ENCODE measurements at regions not wholly inside any gene's neighbourhood (a gene's known extent, or its start where the extent isn't known, plus 50 kb on each side); places are given as distances from the start of the nearest gene placed in this dataset.

- Histone ChIP-seq H4K5ac (ENCODE audit: insufficient read length, low read depth, low read length) (no peak overlapping the region), H2BK15ac (ENCODE audit: low read depth, low read length) (no peak overlapping the region), H3K23me2 (ENCODE audit: insufficient read length, low read depth, low read length, poor library complexity, severe bottlenecking) (no peaks in the 10 kb centered on the region), H2BK5ac (ENCODE audit: insufficient read length, low read length) (no peak overlapping the region), H3K27me3 (ENCODE audit: insufficient read depth, low read length) (no peaks in the 10 kb centered on the region), H4K20me1 (ENCODE audit: control insufficient read depth, insufficient read depth, insufficient read length) (no peaks in the 10 kb centered on the region), H2BK120ac (ENCODE audit: low read depth, low read length, poor library complexity, severe bottlenecking) (no peak overlapping the region), H4K8ac (replicated peaks; ENCODE audit: insufficient read length, low read depth, low read length) (no peak overlapping the region), H2BK12ac (ENCODE audit: insufficient read length, low read depth, low read length) (no peak overlapping the region), H3K18ac (ENCODE audit: insufficient read length, low read depth, low read length) (no peak overlapping the region), H2AFZ (ENCODE audit: low read length) (no peak overlapping the region), H3K9ac (ENCODE audit: extremely low read depth, insufficient read length, low read length) (no peak overlapping the region), H2AK5ac (ENCODE audit: insufficient read length, low read length) (no peak overlapping the region), H3T11ph (ENCODE audit: low read length) (no peak overlapping the region), H3K4me2 (ENCODE audit: insufficient read depth, insufficient read length, low read length) (no peak overlapping the region), H3K79me1 (ENCODE audit: insufficient read depth, low read depth, low read length, poor library complexity, severe bottlenecking) (no peaks in the 10 kb centered on the region), H3K79me2 (ENCODE audit: insufficient read depth, low read length) (no peaks in the 10 kb centered on the region), H3K4ac (ENCODE audit: low read depth, low read length) (no peak overlapping the region), H3K23ac (ENCODE audit: insufficient read length, low read depth, low read length) (no peak overlapping the region), H3K27ac (ENCODE audit: insufficient read length, low read depth, low read length) (no peak overlapping the region), H3K9me3 (ENCODE audit: control insufficient read depth, low read depth, low read length) (no peaks in the 10 kb centered on the region), H2BK20ac (ENCODE audit: low read depth, low read length, poor library complexity, severe bottlenecking) (no peak overlapping the region), H3K14ac (ENCODE audit: insufficient read depth, low read length) (no peak overlapping the region), H4K91ac (ENCODE audit: insufficient read length, low read depth, low read length) (no peak overlapping the region), H3K4me1 (ENCODE audit: insufficient read depth, low read length) (no peaks in the 10 kb centered on the region), H3K56ac (ENCODE audit: insufficient read length, low read depth, low read length) (no peak overlapping the region)
- no peaks in the 10 kb centered on the region; the same call in 1 of the 2 replicates for H3K27me3 Mint-ChIP-seq (ENCODE audit: low read depth)
- H3K36me3 Mint-ChIP-seq (ENCODE audit: insufficient read depth in 1 of 3, low read depth in 3 of 3), result no peaks in the 10 kb centered on the region
- H3K4me3 Mint-ChIP-seq, result no peak overlapping the region
- peaks cover 6 to 8% of the 10 kb centered on the region in 2 experiments; a peak in 3 of 4 replicates for H3K4me1 Mint-ChIP-seq
- no peak overlapping the region for H3K27ac Mint-ChIP-seq
- TF ChIP-seq CTCF (conservative IDR thresholded peaks at IDR 0.05), result no peak
- no peak for DNase-seq
- no CpG with 5 or more reads among the region's 3 CpGs for WGBS (ENCODE audit: extremely low coverage, insufficient read length, low lambda C conversion rate)
- peaks cover 0 to 3% of the 10 kb centered on the region in 2 experiments; a peak in 2 of 5 replicates for H3K9me3 Mint-ChIP-seq
Observed at GRCh38 chr10:108612485-108612884, 1310.8 kb downstream of the XPNPEP1 start.

All from H9 (cell line).